Osteoblast (primary cell): ENCODE measurements at regions not wholly inside any gene's neighbourhood (a gene's known extent, or its start where the extent isn't known, plus 50 kb on each side); places are given as distances from the start of the nearest gene placed in this dataset.

Source experiments
- DNase-seq: peaks from one replicate; pipeline ENCODE4 v3.0.0; 2011; ENCODE audit warnings: low spot score, mixed read lengths; ENCODE audit not compliant: insufficient read length; ENCODE audit errors: missing footprints
- H2AFZ ChIP-seq: 2 replicates; pipeline ENCODE4 v1.6.0; 2011; ENCODE audit warnings: mild to moderate bottlenecking, low read length
- H3K27ac ChIP-seq: 2 replicates; pipeline ENCODE4 v1.5.1; 2011; ENCODE audit warnings: mild to moderate bottlenecking, low read depth, low read length, moderate library complexity
- H3K27me3 ChIP-seq: 2 replicates; pipeline ENCODE4 v1.6.0; 2012; ENCODE audit warnings: mild to moderate bottlenecking, control low read depth, inconsistent platforms, low read length, moderate library complexity; ENCODE audit not compliant: insufficient read depth
- H3K36me3 ChIP-seq: 2 replicates; pipeline ENCODE4 v1.5.1; 2011; ENCODE audit warnings: mild to moderate bottlenecking, low read length, control low read depth, moderate library complexity; ENCODE audit not compliant: insufficient read depth
- H3K4me1 ChIP-seq: 2 replicates; pipeline ENCODE4 v1.5.1; 2011; ENCODE audit warnings: mild to moderate bottlenecking, low read length, control low read depth, moderate library complexity; ENCODE audit not compliant: insufficient read depth
- H3K4me2 ChIP-seq: 2 replicates; pipeline ENCODE4 v1.6.0; 2011; ENCODE audit warnings: mild to moderate bottlenecking, low read length; ENCODE audit not compliant: insufficient read depth
- H3K4me3 ChIP-seq: fragments of 200-600 bp; sonication (generic); 3 replicates; pipeline ENCODE4 v1.5.1; 2012; ENCODE audit warnings: mild to moderate bottlenecking, low read length, inconsistent platforms; ENCODE audit not compliant: insufficient read depth
- H3K79me2 ChIP-seq: 2 replicates; pipeline ENCODE4 v1.6.0; 2012; ENCODE audit warnings: mild to moderate bottlenecking, low read length, control low read depth, inconsistent platforms; ENCODE audit not compliant: insufficient read depth
- H3K9me3 ChIP-seq: 2 replicates; pipeline ENCODE4 v1.5.1; 2011; ENCODE audit warnings: low read depth, low read length, control low read depth
- H4K20me1 ChIP-seq: 2 replicates; pipeline ENCODE4 v1.6.0; 2012; ENCODE audit warnings: mild to moderate bottlenecking, low read length, control low read depth; ENCODE audit not compliant: insufficient read depth
- CTCF ChIP-seq: IDR thresholded peaks from 2 replicates; pipeline ENCODE4 v1.5.1; 2011; ENCODE audit warnings: mild to moderate bottlenecking, low read depth, low read length, moderate library complexity; ENCODE audit errors: extremely low read depth

GRCh38 chr2:217121565-217121964 is 261.7 kb upstream of the TNP1 start:
- DNase-seq, result no peak
- Histone ChIP-seq H3K4me3 (no peak overlapping the region), H3K79me2 (no peaks in the 10 kb centered on the region), H3K4me2 (no peak overlapping the region), H3K27ac (no peak overlapping the region), H2AFZ (no peak overlapping the region), H3K36me3 (no peaks in the 10 kb centered on the region), H4K20me1 (no peaks in the 10 kb centered on the region), H3K27me3 (peaks cover 4% of the 10 kb centered on the region), H3K9me3 (no peaks in the 10 kb centered on the region), H3K4me1 (no peaks in the 10 kb centered on the region)
- TF ChIP-seq CTCF, result no peak

GRCh38 chr2:217120429-217120828 is 260.6 kb upstream of the TNP1 start:
- Histone ChIP-seq H4K20me1 (no peaks in the 10 kb centered on the region), H3K4me1 (no peaks in the 10 kb centered on the region), H3K4me3 (no peak overlapping the region), H3K27ac (no peak overlapping the region), H3K79me2 (no peaks in the 10 kb centered on the region), H3K27me3 (peaks cover 4% of the 10 kb centered on the region), H3K36me3 (no peaks in the 10 kb centered on the region), H3K4me2 (no peak overlapping the region), H2AFZ (no peak overlapping the region), H3K9me3 (no peaks in the 10 kb centered on the region)
- no peak for TF ChIP-seq CTCF
- no peak for DNase-seq

- no peaks in the 10 kb centered on the region for H3K36me3 ChIP-seq
- no peaks in the 10 kb centered on the region for H3K79me2 ChIP-seq
- no peak overlapping the region for H2AFZ ChIP-seq
- no peak overlapping the region for H3K4me2 ChIP-seq
- H3K4me3 ChIP-seq, result no peak overlapping the region
- H3K9me3 ChIP-seq, result no peaks in the 10 kb centered on the region
- H3K27ac ChIP-seq, result no peak overlapping the region
- no peaks in the 10 kb centered on the region for H3K4me1 ChIP-seq
- H4K20me1 ChIP-seq, result no peaks in the 10 kb centered on the region
- no peaks in the 10 kb centered on the region for H3K27me3 ChIP-seq
- no peak for DNase-seq
- no peak for TF ChIP-seq CTCF
Observed at GRCh38 chr2:217118559-217119284, 258.9 kb upstream of the TNP1 start.

- no peak for DNase-seq
- Histone ChIP-seq H3K27me3 (no peaks in the 10 kb centered on the region), H3K79me2 (no peaks in the 10 kb centered on the region), H3K4me3 (no peak overlapping the region), H2AFZ (no peak overlapping the region), H3K4me2 (no peak overlapping the region), H4K20me1 (no peaks in the 10 kb centered on the region), H3K27ac (no peak overlapping the region), H3K9me3 (no peaks in the 10 kb centered on the region), H3K36me3 (no peaks in the 10 kb centered on the region), H3K4me1 (peaks cover 2% of the 10 kb centered on the region)
- no peak for TF ChIP-seq CTCF
Observed at GRCh38 chr2:217117523-217117922, 257.7 kb upstream of the TNP1 start.
